ENCODE measurements at regions not wholly inside any gene's neighbourhood (a gene's known extent, or its start where the extent isn't known, plus 50 kb on each side); places are given as distances from the start of the nearest gene placed in this dataset.

- peaks cover 49% of the 10 kb centered on the region for H3K4me1 ChIP-seq (ENCODE audit: low read length)
- no peaks in the 10 kb centered on the region for H3K79me2 ChIP-seq (ENCODE audit: low read length)
- peaks cover 3% of the 10 kb centered on the region for H3K36me3 ChIP-seq (replicated peaks; ENCODE audit: low read depth, low read length)
- H3K27ac ChIP-seq (ENCODE audit: low read length) = peak overlapping the region; percentile 84
- H2AFZ ChIP-seq (ENCODE audit: low read depth, low read length) = no peak overlapping the region; the same call in 1 of the 2 replicates
- no peaks in the 10 kb centered on the region for H3K9me3 ChIP-seq (ENCODE audit: insufficient read depth, low read length)
- H3K9ac ChIP-seq (ENCODE audit: low read length) = peak overlapping the region; percentile 57
- TF ChIP-seq EZH2phosphoT487 (IDR thresholded peaks at IDR 0.05; ENCODE audit: low read depth) (no peak), CTCF (IDR thresholded peaks at IDR 0.05; ENCODE audit: low read depth, low read length) (no peak)
- no peaks in the 10 kb centered on the region for H3K27me3 ChIP-seq (ENCODE audit: low read depth, low read length)
- H3K4me2 ChIP-seq (ENCODE audit: low read length) = peak overlapping the region; percentile 48; the same call in 1 of the 2 replicates
- no peak overlapping the region for H3K4me3 ChIP-seq (ENCODE audit: low read length)
- H4K20me1 ChIP-seq (ENCODE audit: insufficient read depth, low read length) = no peaks in the 10 kb centered on the region
Observed at GRCh38 chr21:25036775-25037174, 570.5 kb downstream of the MRPL39 start.

GRCh38 chr21:25031750-25032149 is 575.5 kb downstream of the MRPL39 start:
- Histone ChIP-seq H3K9ac (ENCODE audit: low read length) (no peak overlapping the region), H4K20me1 (ENCODE audit: insufficient read depth, low read length) (no peaks in the 10 kb centered on the region), H3K79me2 (ENCODE audit: low read length) (no peaks in the 10 kb centered on the region), H3K27me3 (ENCODE audit: low read depth, low read length) (no peaks in the 10 kb centered on the region), H3K36me3 (replicated peaks; ENCODE audit: low read depth, low read length) (no peaks in the 10 kb centered on the region), H3K9me3 (ENCODE audit: insufficient read depth, low read length) (no peaks in the 10 kb centered on the region), H2AFZ (ENCODE audit: low read depth, low read length) (no peak overlapping the region), H3K4me3 (ENCODE audit: low read length) (no peak overlapping the region), H3K4me2 (ENCODE audit: low read length) (no peak overlapping the region), H3K27ac (ENCODE audit: low read length) (no peak overlapping the region), H3K4me1 (ENCODE audit: low read length) (peaks cover 11% of the 10 kb centered on the region)
- no peak for TF ChIP-seq CTCF (IDR thresholded peaks at IDR 0.05; ENCODE audit: low read depth, low read length)

- peaks cover 6% of the 10 kb centered on the region for H3K4me1 ChIP-seq (ENCODE audit: low read length)
- H3K4me2 ChIP-seq (ENCODE audit: low read length) = no peak overlapping the region
- 0 out of 2 replicates have a peak overlapping the region, but pooled peaks have one; percentile 12 for H3K27ac ChIP-seq (ENCODE audit: low read length)
- no peaks in the 10 kb centered on the region for H3K9me3 ChIP-seq (ENCODE audit: insufficient read depth, low read length)
- no peak for TF ChIP-seq CTCF (IDR thresholded peaks at IDR 0.05; ENCODE audit: low read depth, low read length)
- TF ChIP-seq EZH2phosphoT487 (IDR thresholded peaks at IDR 0.05; ENCODE audit: low read depth) = no peak
- H3K36me3 ChIP-seq (replicated peaks; ENCODE audit: low read depth, low read length) = no peaks in the 10 kb centered on the region
- no peaks in the 10 kb centered on the region for H3K27me3 ChIP-seq (ENCODE audit: low read depth, low read length)
- no peak overlapping the region for H2AFZ ChIP-seq (ENCODE audit: low read depth, low read length)
- H3K79me2 ChIP-seq (ENCODE audit: low read length) = no peaks in the 10 kb centered on the region
- H4K20me1 ChIP-seq (ENCODE audit: insufficient read depth, low read length) = no peaks in the 10 kb centered on the region
- no peak overlapping the region for H3K4me3 ChIP-seq (ENCODE audit: low read length)
- no peak overlapping the region for H3K9ac ChIP-seq (ENCODE audit: low read length)
Observed at GRCh38 chr21:25029580-25029979, 577.7 kb downstream of the MRPL39 start.

GRCh38 chr21:25025596-25025995 is 581.7 kb downstream of the MRPL39 start:
- no peak for TF ChIP-seq EZH2phosphoT487 (IDR thresholded peaks at IDR 0.05; ENCODE audit: low read depth)
- Histone ChIP-seq H4K20me1 (ENCODE audit: insufficient read depth, low read length) (no peaks in the 10 kb centered on the region), H3K79me2 (ENCODE audit: low read length) (no peaks in the 10 kb centered on the region), H2AFZ (ENCODE audit: low read depth, low read length) (no peak overlapping the region), H3K4me3 (ENCODE audit: low read length) (no peak overlapping the region), H3K27me3 (ENCODE audit: low read depth, low read length) (no peaks in the 10 kb centered on the region), H3K4me1 (ENCODE audit: low read length) (peaks cover 6% of the 10 kb centered on the region), H3K36me3 (replicated peaks; ENCODE audit: low read depth, low read length) (no peaks in the 10 kb centered on the region), H3K27ac (ENCODE audit: low read length) (no peak overlapping the region), H3K9ac (ENCODE audit: low read length) (no peak overlapping the region), H3K4me2 (ENCODE audit: low read length) (no peak overlapping the region), H3K9me3 (ENCODE audit: insufficient read depth, low read length) (no peaks in the 10 kb centered on the region)

GRCh38 chr21:25024639-25025038 is 582.6 kb downstream of the MRPL39 start:
- H3K27me3 ChIP-seq (ENCODE audit: low read depth, low read length) = no peaks in the 10 kb centered on the region
- TF ChIP-seq EZH2phosphoT487 (IDR thresholded peaks at IDR 0.05; ENCODE audit: low read depth) = no peak
- no peak for TF ChIP-seq CTCF (IDR thresholded peaks at IDR 0.05; ENCODE audit: low read depth, low read length)
- no peak overlapping the region for H2AFZ ChIP-seq (ENCODE audit: low read depth, low read length)
- no peak overlapping the region for H3K9ac ChIP-seq (ENCODE audit: low read length)
- no peaks in the 10 kb centered on the region for H4K20me1 ChIP-seq (ENCODE audit: insufficient read depth, low read length)
- no peaks in the 10 kb centered on the region for H3K79me2 ChIP-seq (ENCODE audit: low read length)
- no peak overlapping the region for H3K4me3 ChIP-seq (ENCODE audit: low read length)
- no peaks in the 10 kb centered on the region for H3K9me3 ChIP-seq (ENCODE audit: insufficient read depth, low read length)
- H3K4me2 ChIP-seq (ENCODE audit: low read length) = no peak overlapping the region
- peaks cover 2% of the 10 kb centered on the region for H3K4me1 ChIP-seq (ENCODE audit: low read length)
- H3K27ac ChIP-seq (ENCODE audit: low read length) = no peak overlapping the region
- H3K36me3 ChIP-seq (replicated peaks; ENCODE audit: low read depth, low read length) = no peaks in the 10 kb centered on the region

All from OCI-LY3 (cell line).